Activated CD4-positive, alpha-beta memory T cell treated with anti-CD3 and anti-CD28 coated beads, Interleukin-2, amount 10 ng/mL, durations not matched to agents 7 days and 5 days (primary cell): ENCODE measurements at regions not wholly inside any gene's neighbourhood (a gene's known extent, or its start where the extent isn't known, plus 50 kb on each side); places are given as distances from the start of the nearest gene placed in this dataset.

ENCODE experiments used
- CTCF ChIA-PET: fragments of 350-600 bp; sonication (Branson Sonifier 250); formaldehyde crosslinking; loops from one replicate; lab custom pipeline; 2021; ENCODE audit warnings: antibody characterized with exemption, inconsistent platforms; lab: Charles Lee
- POLR2A ChIA-PET: fragments of 350-600 bp; sonication (Branson Sonifier 250); formaldehyde crosslinking; loops from one replicate; lab custom pipeline; 2021; ENCODE audit warnings: antibody characterized with exemption; lab: Charles Lee
- DNase-seq: peaks from one replicate; pipeline ENCODE4 v3.0.0-alpha.2; 2020
- H3K27ac Mint-ChIP-seq: one replicate; pipeline ENCODE4 v1.8.0; 2021; ENCODE audit warnings: mild to moderate bottlenecking, mixed read lengths
- H3K27me3 Mint-ChIP-seq: one replicate; pipeline ENCODE4 v1.8.0; 2021; ENCODE audit warnings: mixed read lengths
- H3K36me3 Mint-ChIP-seq: one replicate; pipeline ENCODE4 v1.8.0; 2021; ENCODE audit warnings: low read depth, mixed read lengths
- H3K4me1 Mint-ChIP-seq: one replicate; pipeline ENCODE4 v1.8.0; 2021; ENCODE audit warnings: mixed read lengths
- H3K4me3 Mint-ChIP-seq: one replicate; pipeline ENCODE4 v1.8.0; 2021; ENCODE audit warnings: mild to moderate bottlenecking, mixed read lengths
- H3K9me3 Mint-ChIP-seq: one replicate; pipeline ENCODE4 v1.8.0; 2021; ENCODE audit warnings: mixed read lengths

DNA sequence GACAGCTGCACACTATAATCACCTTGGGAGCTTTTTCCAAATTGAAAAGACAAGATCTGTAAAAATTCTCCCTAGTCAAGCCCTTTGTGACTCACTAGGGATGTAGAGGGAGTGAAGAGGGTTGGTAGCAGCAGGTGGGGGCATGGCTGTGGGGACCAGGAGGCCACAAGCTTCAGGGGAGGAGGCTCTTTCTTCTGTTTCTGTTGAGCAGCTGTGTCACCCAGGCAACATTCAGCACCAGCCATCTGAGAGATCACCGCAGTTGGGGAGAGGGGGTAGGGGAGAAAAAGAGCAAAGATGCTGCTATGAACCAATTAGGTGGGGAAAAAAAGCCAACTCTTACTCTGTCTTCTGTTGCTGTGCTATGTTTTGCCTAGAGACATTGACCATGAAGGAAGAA is 352.3 kb upstream of the MEIS1 start:
- ChIA-PET CTCF (no interaction called here), POLR2A (no interaction called here)
- Mint-ChIP-seq H3K9me3 (peaks cover 3% of the 10 kb centered on the region), H3K36me3 (no peaks in the 10 kb centered on the region), H3K4me1 (no peaks in the 10 kb centered on the region), H3K4me3 (no peak overlapping the region), H3K27ac (no peak overlapping the region), H3K27me3 (no peaks in the 10 kb centered on the region)
- DNase-seq: no peak

DNA sequence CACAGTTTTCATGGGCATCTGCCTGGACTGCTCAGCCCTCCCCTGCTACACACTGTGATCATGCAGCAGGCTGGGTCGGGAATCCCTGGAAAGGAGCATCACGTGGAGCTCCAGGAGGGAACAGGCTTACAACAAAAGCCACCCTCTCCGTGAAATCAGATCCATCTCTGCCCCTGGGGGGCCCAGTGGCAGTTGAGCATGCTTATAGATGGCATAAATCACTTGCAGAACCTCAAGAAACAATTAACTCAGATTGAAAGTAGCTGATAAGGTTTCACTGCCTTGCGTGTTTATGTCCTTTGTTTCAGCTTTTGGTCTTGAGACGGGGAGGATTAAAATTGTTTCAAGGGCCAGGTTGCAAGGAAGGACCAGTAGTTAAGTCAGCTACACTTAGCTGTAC is 354.8 kb upstream of the MEIS1 start:
- H3K36me3 Mint-ChIP-seq: no peaks in the 10 kb centered on the region
- CTCF ChIA-PET: no interaction called here
- no peaks in the 10 kb centered on the region for H3K4me1 Mint-ChIP-seq
- H3K9me3 Mint-ChIP-seq: peaks cover 3% of the 10 kb centered on the region
- DNase-seq: no peak
- no peak overlapping the region for H3K27ac Mint-ChIP-seq
- no peak overlapping the region for H3K4me3 Mint-ChIP-seq
- POLR2A ChIA-PET: no interaction called here
- H3K27me3 Mint-ChIP-seq: no peaks in the 10 kb centered on the region

GRCh38 chr2:66073172-66073571 is 361.8 kb upstream of the MEIS1 start:
- Mint-ChIP-seq H3K27ac (no peak overlapping the region), H3K27me3 (no peaks in the 10 kb centered on the region), H3K9me3 (no peaks in the 10 kb centered on the region), H3K4me1 (no peaks in the 10 kb centered on the region), H3K36me3 (no peaks in the 10 kb centered on the region), H3K4me3 (no peak overlapping the region)
- DNase-seq: no peak
- ChIA-PET CTCF (no interaction called here), POLR2A (no interaction called here)

DNA sequence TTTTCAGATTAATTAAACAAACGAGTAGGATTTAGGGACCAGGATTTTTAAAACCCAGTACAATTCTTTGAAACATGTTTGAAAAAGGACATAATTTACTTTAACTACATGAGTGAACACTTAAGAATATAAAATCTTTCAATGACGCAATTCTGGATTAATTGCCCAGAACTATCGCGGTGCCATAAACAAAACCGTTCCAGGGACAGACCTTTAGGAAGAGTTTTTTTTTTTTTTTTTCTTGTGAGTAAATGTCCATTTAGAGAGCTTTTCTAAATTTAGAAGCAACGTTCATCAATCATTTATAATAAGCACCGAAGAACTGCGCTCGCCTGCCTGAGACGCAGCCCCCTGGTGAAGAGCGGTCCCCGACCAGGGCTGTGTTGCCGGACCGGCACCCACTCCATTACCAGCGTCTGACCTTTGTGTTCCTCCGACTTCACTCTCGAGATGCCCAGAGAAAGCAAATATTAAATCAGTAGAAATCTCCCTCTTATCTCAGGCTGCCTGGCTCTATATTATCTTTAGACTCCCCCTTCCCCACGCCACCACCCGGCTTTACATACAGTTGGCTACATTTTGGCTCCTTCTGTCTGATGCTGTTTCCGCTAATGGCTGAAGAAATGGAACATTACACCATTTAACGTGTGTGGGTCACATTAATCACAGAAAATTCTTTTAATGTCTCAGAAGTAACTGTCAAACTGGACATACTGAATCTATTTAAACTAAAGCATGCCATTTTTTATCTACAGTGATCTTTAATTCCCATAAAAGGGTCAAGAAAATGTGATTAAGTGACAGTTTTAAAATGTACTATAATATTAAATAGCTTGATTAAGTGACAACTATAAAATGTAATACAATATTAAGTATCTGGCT is 364.0 kb upstream of the MEIS1 start:
- Mint-ChIP-seq H3K4me1 (no peaks in the 10 kb centered on the region), H3K36me3 (no peaks in the 10 kb centered on the region), H3K27ac (no peak overlapping the region), H3K27me3 (no peaks in the 10 kb centered on the region), H3K9me3 (no peaks in the 10 kb centered on the region), H3K4me3 (no peak overlapping the region)
- no peak for DNase-seq
- ChIA-PET CTCF (no interaction called here), POLR2A (no interaction called here)

DNA sequence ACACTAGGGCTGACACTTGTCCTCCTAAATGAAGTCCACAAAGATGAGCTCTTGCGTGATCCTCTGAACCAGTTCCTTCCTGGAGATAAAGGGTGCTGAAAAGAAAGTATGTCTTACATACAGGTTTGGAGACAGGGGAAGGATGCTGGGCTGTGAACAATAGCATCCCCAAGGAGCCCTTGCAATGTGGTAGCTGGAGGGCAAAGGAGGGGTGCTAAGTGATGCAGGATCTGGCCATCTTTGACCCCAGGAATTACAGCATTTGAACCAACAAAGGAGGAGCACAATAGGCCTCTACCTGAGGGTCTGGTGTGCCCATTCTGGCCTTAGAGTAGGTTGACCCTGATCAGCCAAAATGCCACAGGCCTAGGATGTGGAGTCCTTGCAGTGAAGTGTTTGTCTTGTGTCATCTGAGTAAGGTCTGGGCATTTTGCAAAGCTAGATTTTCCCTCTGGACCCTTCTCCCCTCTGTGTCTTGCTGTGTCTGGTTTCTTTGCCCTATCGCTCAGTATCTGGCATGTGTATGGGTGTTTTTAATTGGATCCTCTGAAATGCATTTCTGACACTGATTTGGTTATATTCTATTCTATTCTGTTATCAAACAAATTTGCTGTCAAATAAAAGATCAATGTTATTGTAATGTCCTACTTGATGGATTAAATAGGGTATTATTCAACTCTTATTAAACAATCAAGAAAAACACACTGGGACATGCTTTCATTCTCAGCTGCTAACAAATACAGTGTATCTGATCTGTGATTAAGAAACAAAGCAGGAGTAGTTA is 364.8 kb upstream of the MEIS1 start:
- no peaks in the 10 kb centered on the region for H3K9me3 Mint-ChIP-seq
- H3K4me3 Mint-ChIP-seq: no peak overlapping the region
- CTCF ChIA-PET: no interaction called here
- no peak for DNase-seq
- H3K4me1 Mint-ChIP-seq: no peaks in the 10 kb centered on the region
- H3K36me3 Mint-ChIP-seq: no peaks in the 10 kb centered on the region
- no peaks in the 10 kb centered on the region for H3K27me3 Mint-ChIP-seq
- H3K27ac Mint-ChIP-seq: no peak overlapping the region
- POLR2A ChIA-PET: no interaction called here

- no peaks in the 10 kb centered on the region for H3K27me3 Mint-ChIP-seq
- no peaks in the 10 kb centered on the region for H3K36me3 Mint-ChIP-seq
- ChIA-PET CTCF (no interaction called here), POLR2A (no interaction called here)
- H3K4me1 Mint-ChIP-seq: no peaks in the 10 kb centered on the region
- H3K9me3 Mint-ChIP-seq: no peaks in the 10 kb centered on the region
- no peak overlapping the region for H3K4me3 Mint-ChIP-seq
- DNase-seq: no peak
- H3K27ac Mint-ChIP-seq: no peak overlapping the region
These were observed 368.9 kb upstream of the MEIS1 start for GRCh38 chr2:66066032-66066431.

GRCh38 chr2:66059332-66059731 is 375.6 kb upstream of the MEIS1 start:
- Mint-ChIP-seq H3K36me3 (no peaks in the 10 kb centered on the region), H3K27me3 (no peaks in the 10 kb centered on the region), H3K4me1 (no peaks in the 10 kb centered on the region), H3K9me3 (no peaks in the 10 kb centered on the region), H3K4me3 (no peak overlapping the region), H3K27ac (no peak overlapping the region)
- no peak for DNase-seq
- POLR2A ChIA-PET: no interaction called here
- CTCF ChIA-PET: no interaction called here

- CTCF ChIA-PET: no interaction called here
- POLR2A ChIA-PET: no interaction called here
- Mint-ChIP-seq H3K4me3 (no peak overlapping the region), H3K9me3 (no peaks in the 10 kb centered on the region), H3K36me3 (no peaks in the 10 kb centered on the region), H3K4me1 (no peaks in the 10 kb centered on the region), H3K27ac (no peak overlapping the region), H3K27me3 (no peaks in the 10 kb centered on the region)
- no peak for DNase-seq
These were observed 376.2 kb upstream of the MEIS1 start for GRCh38 chr2:66058675-66059074.

DNA sequence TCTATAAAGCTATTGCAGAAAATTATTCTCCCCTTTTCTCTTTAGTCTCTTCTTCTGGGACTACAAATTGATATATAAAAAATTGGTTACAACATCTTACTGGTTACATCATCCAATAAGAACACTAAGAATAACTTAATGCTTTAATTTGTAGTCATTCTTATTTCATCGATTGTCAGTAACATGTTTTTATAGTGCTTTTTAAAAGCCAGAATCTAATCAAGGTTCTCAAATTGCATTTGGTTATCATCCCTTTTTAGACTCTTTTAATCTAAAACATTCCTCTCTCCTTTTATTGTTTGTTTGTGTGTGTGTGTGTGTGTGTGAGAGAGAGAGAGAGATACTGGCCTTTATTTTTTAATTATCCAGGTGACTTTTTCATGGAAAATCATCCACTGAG is 377.1 kb upstream of the MEIS1 start:
- H3K27ac Mint-ChIP-seq: no peak overlapping the region
- ChIA-PET POLR2A (no interaction called here), CTCF (no interaction called here)
- H3K4me1 Mint-ChIP-seq: no peaks in the 10 kb centered on the region
- no peak overlapping the region for H3K4me3 Mint-ChIP-seq
- no peak for DNase-seq
- no peaks in the 10 kb centered on the region for H3K27me3 Mint-ChIP-seq
- no peaks in the 10 kb centered on the region for H3K36me3 Mint-ChIP-seq
- no peaks in the 10 kb centered on the region for H3K9me3 Mint-ChIP-seq

DNA sequence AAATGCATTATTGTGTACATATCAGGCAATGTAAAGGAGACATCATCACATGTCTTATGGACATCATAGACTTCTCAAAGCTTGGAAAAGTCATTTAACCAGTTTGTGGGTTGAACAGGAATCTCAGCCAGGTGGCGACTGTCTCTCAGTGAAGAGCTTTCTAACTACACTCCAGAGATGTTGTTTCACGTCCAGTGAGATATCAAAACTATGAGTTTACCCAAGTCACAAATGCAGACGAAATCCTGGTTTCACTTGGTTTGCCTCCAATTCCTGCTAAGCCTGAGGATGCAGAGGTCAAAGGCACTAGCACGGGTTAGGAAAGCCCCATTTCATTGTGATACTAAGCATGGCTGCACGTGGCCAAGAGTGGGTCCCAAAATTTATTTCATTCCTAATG is 384.5 kb upstream of the MEIS1 start:
- no peaks in the 10 kb centered on the region for H3K9me3 Mint-ChIP-seq
- H3K27ac Mint-ChIP-seq: no peak overlapping the region
- POLR2A ChIA-PET: no interaction called here
- no peak for DNase-seq
- no peaks in the 10 kb centered on the region for H3K27me3 Mint-ChIP-seq
- no peaks in the 10 kb centered on the region for H3K4me1 Mint-ChIP-seq
- H3K36me3 Mint-ChIP-seq: no peaks in the 10 kb centered on the region
- CTCF ChIA-PET: interaction anchor here (0.6 kb wide), 1 partner anchor 14 kb away, joined by 5 read pairs; no protein-coding TSS in a partner anchor
- no peak overlapping the region for H3K4me3 Mint-ChIP-seq

- Mint-ChIP-seq H3K36me3 (no peaks in the 10 kb centered on the region), H3K27ac (no peak overlapping the region), H3K4me3 (no peak overlapping the region), H3K27me3 (no peaks in the 10 kb centered on the region), H3K9me3 (no peaks in the 10 kb centered on the region), H3K4me1 (no peaks in the 10 kb centered on the region)
- no peak for DNase-seq
- ChIA-PET POLR2A (no interaction called here), CTCF (no interaction called here)
These were observed 386.3 kb upstream of the MEIS1 start for GRCh38 chr2:66048667-66049066.

DNA sequence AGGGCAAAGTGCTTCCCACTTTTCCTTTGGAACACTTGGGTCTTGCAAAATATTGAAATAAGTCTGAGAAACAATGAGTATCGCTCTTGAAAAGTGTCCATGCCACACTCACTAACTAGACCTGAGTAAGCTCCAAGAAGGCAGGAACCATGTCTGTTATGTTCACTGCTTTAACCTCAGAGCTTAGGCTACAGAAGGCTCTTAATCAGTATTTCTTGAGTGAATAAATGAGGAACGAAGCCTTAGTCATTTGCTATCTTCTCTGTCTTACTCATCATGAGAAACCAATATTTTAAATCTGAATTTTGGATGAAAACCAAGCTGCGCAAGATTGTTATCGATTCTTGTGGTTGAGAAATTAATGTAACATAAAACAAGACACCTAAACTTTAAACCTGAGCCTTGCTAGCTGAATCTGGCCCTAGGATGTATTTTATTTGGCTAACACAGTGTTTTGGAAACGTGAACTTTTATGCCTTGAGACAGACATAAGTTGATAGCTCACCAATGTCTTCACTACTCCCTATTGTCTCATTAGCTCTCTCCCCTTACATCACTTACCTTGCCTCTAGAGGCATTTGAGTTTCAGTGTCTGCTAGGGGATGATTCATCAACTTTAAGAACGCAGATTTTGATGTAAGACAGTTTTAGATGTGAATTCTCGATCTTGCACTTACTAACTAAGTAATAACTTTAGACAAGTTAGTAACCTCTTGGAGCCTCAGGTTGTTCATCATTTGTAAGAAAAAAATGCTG is 392.8 kb upstream of the MEIS1 start:
- Mint-ChIP-seq H3K27me3 (no peaks in the 10 kb centered on the region), H3K27ac (no peak overlapping the region), H3K4me3 (no peak overlapping the region), H3K36me3 (no peaks in the 10 kb centered on the region), H3K9me3 (no peaks in the 10 kb centered on the region), H3K4me1 (no peaks in the 10 kb centered on the region)
- ChIA-PET POLR2A (no interaction called here), CTCF (no interaction called here)
- no peak for DNase-seq

- no peak overlapping the region for H3K4me3 Mint-ChIP-seq
- H3K36me3 Mint-ChIP-seq: no peaks in the 10 kb centered on the region
- no peak overlapping the region for H3K27ac Mint-ChIP-seq
- CTCF ChIA-PET: no interaction called here
- DNase-seq: no peak
- H3K27me3 Mint-ChIP-seq: no peaks in the 10 kb centered on the region
- no peaks in the 10 kb centered on the region for H3K4me1 Mint-ChIP-seq
- POLR2A ChIA-PET: no interaction called here
- H3K9me3 Mint-ChIP-seq: no peaks in the 10 kb centered on the region
These were observed 398.0 kb upstream of the MEIS1 start for GRCh38 chr2:66036948-66037347.
